H1 (cell line): ENCODE measurements at regions not wholly inside any gene's neighbourhood (a gene's known extent, or its start where the extent isn't known, plus 50 kb on each side); places are given as distances from the start of the nearest gene placed in this dataset.

ENCODE experiments used
- CTCF ChIA-PET: fragments of 300-600 bp; sonication (Branson Sonifier 250); formaldehyde crosslinking; loops from one replicate; lab custom pipeline; 2021; ENCODE audit not compliant: partially characterized antibody; lab: Charles Lee
- POLR2A ChIA-PET: fragments of 300-600 bp; sonication (Branson Sonifier 250); formaldehyde crosslinking; loops from one replicate; lab custom pipeline; 2021; ENCODE audit warnings: inconsistent platforms; ENCODE audit not compliant: partially characterized antibody; lab: Charles Lee
- DNase-seq, 2 experiments: peaks; one replicate each; pipeline versions ENCODE4 v3.0.0 to v3.0.0-alpha.2; 2010 to 2022; ENCODE audit warnings: low spot score in 2 of 2, low read depth in 1 of 2, mixed read lengths in 1 of 2
- FAIRE-seq: peaks from 2 replicates; lab custom pipeline; 2011; peaks lifted over from hg19 to GRCh38; lab: Jason Lieb, UNC
- H2AFZ ChIP-seq: 2 replicates; pipeline ENCODE4 v1.8.1; 2012; ENCODE audit warnings: low read length, inconsistent platforms
- H2AK5ac ChIP-seq: 2 replicates; pipeline ENCODE4 v1.6.1; 2013; ENCODE audit warnings: low read depth, low read length
- H2BK120ac ChIP-seq: replicated peaks from 2 replicates; pipeline ENCODE3; 2013; ENCODE audit warnings: low read depth, low read length, inconsistent platforms
- H2BK12ac ChIP-seq: 2 replicates; pipeline ENCODE4 v1.6.1; 2013; ENCODE audit warnings: low read depth, low read length
- H2BK15ac ChIP-seq: 2 replicates; pipeline ENCODE4 v1.6.1; 2013; ENCODE audit warnings: low read length
- H2BK20ac ChIP-seq: 2 replicates; pipeline ENCODE4 v1.6.1; 2013; ENCODE audit warnings: low read length
- H2BK5ac ChIP-seq: 2 replicates; pipeline ENCODE4 v1.6.1; 2013; ENCODE audit warnings: low read depth, low read length
- H3K14ac ChIP-seq: 2 replicates; pipeline ENCODE4 v1.6.1; 2013; ENCODE audit warnings: inconsistent platforms; ENCODE audit not compliant: insufficient read length
- H3K18ac ChIP-seq: 2 replicates; pipeline ENCODE4 v1.6.1; 2013; ENCODE audit warnings: low read length; ENCODE audit errors: extremely low read depth
- H3K23ac ChIP-seq: 2 replicates; pipeline ENCODE4 v1.6.1; 2013; ENCODE audit warnings: inconsistent platforms; ENCODE audit not compliant: insufficient read length
- H3K23me2 ChIP-seq: 2 replicates; pipeline ENCODE4 v1.6.1; 2013; ENCODE audit warnings: low read depth, low read length
- H3K27ac ChIP-seq: 2 replicates; pipeline ENCODE4 v1.6.1; 2011; ENCODE audit warnings: low read depth, low read length, inconsistent platforms
- H3K27me3 ChIP-seq, 4 experiments: replicated peaks in 1 of 4; 1 replicate in 1 of 4; 2 replicates in 3 of 4; pipeline versions ENCODE4 v1.6.1 to v1.8.1; 2011 to 2013; ENCODE audit warnings: low read length in 3 of 4, mild to moderate bottlenecking in 3 of 4, inconsistent platforms in 2 of 4, mixed read lengths in 2 of 4, moderate library complexity in 1 of 4; ENCODE audit not compliant: control insufficient read depth in 3 of 4, insufficient read depth in 3 of 4; ENCODE audit errors: extremely low read depth in 1 of 4
- H3K36me3 ChIP-seq, 4 experiments: 2 replicates each; pipeline versions ENCODE4 v1.6.1 to v1.8.1; 2011 to 2013; ENCODE audit warnings: mild to moderate bottlenecking in 4 of 4, low read length in 3 of 4, moderate library complexity in 2 of 4, control low read depth in 1 of 4, inconsistent platforms in 1 of 4; ENCODE audit not compliant: insufficient read depth in 4 of 4, control insufficient read depth in 2 of 4
- H3K4ac ChIP-seq: replicated peaks from 2 replicates; pipeline ENCODE3; 2013; ENCODE audit warnings: low read length, low read depth, mixed read lengths, inconsistent platforms; ENCODE audit not compliant: insufficient read length
- H3K4me1 ChIP-seq, 4 experiments: replicated peaks in 1 of 4; 1 replicate in 1 of 4; 2 replicates in 3 of 4; pipeline versions ENCODE4 v1.6.1 to v1.8.1; 2011 to 2013; ENCODE audit warnings: low read length in 3 of 4, inconsistent platforms in 2 of 4, mixed read lengths in 1 of 4; ENCODE audit not compliant: insufficient read depth in 4 of 4, control insufficient read depth in 3 of 4
- H3K4me2 ChIP-seq, 2 experiments: 2 replicates each; pipeline versions ENCODE4 v1.6.1 to v1.8.1; 2011 to 2013; ENCODE audit warnings: low read depth in 2 of 2, low read length in 2 of 2, control low read depth in 1 of 2, inconsistent platforms in 1 of 2, mild to moderate bottlenecking in 1 of 2; ENCODE audit not compliant: insufficient read depth in 1 of 2
- H3K4me3 ChIP-seq, 4 experiments: fragments of 200-600, 300-600 bp in 1 of 4; sonication (generic), shearing (Covaris generic), sonication (Bioruptor Twin) in 1 of 4; 2 replicates each; pipeline versions ENCODE4 v1.5.1 to v1.8.1; 2011 to 2016; ENCODE audit warnings: low read length in 4 of 4, low read depth in 3 of 4, control low read depth in 2 of 4, inconsistent platforms in 2 of 4, mild to moderate bottlenecking in 2 of 4, mixed read lengths in 1 of 4, moderate library complexity in 1 of 4; ENCODE audit not compliant: insufficient read depth in 2 of 4; ENCODE audit errors: extremely low read depth in 1 of 4
- H3K56ac ChIP-seq: replicated peaks from 2 replicates; pipeline ENCODE3; 2013; ENCODE audit warnings: low read depth, mild to moderate bottlenecking, mixed read lengths, low read length, inconsistent platforms; ENCODE audit not compliant: insufficient read length
- H3K79me1 ChIP-seq: 2 replicates; pipeline ENCODE4 v1.6.1; 2013; ENCODE audit warnings: low read depth, low read length, control low read depth
- H3K79me2 ChIP-seq, 2 experiments: 2 replicates each; pipeline versions ENCODE4 v1.6.1 to v1.8.1; 2012 to 2013; ENCODE audit warnings: low read length in 2 of 2, mild to moderate bottlenecking in 2 of 2, inconsistent platforms in 1 of 2; ENCODE audit not compliant: insufficient read depth in 2 of 2, control insufficient read depth in 1 of 2
- H3K9ac ChIP-seq, 4 experiments: replicated peaks in 1 of 4; 1 replicate in 1 of 4; 2 replicates in 3 of 4; pipeline versions ENCODE4 v1.6.1 to v1.8.1; 2011 to 2013; ENCODE audit warnings: low read depth in 3 of 4, low read length in 3 of 4, control low read depth in 2 of 4, mild to moderate bottlenecking in 2 of 4, moderate library complexity in 2 of 4, inconsistent platforms in 1 of 4; ENCODE audit errors: extremely low read depth in 1 of 4
- H3K9me3 ChIP-seq, 2 experiments: 2 replicates each; pipeline versions ENCODE4 v1.6.1 to v1.8.1; 2012 to 2013; ENCODE audit warnings: mild to moderate bottlenecking in 2 of 2, moderate library complexity in 2 of 2, control low read depth in 1 of 2, inconsistent platforms in 1 of 2, low read depth in 1 of 2, low read length in 1 of 2, mixed read lengths in 1 of 2; ENCODE audit not compliant: insufficient read depth in 2 of 2
- H4K20me1 ChIP-seq, 2 experiments: replicated peaks in 1 of 2; 2 replicates each; pipeline versions ENCODE3 to v1.8.1; 2011 to 2013; ENCODE audit warnings: inconsistent platforms in 2 of 2, low read length in 2 of 2, mild to moderate bottlenecking in 1 of 2; ENCODE audit not compliant: insufficient read depth in 2 of 2, control insufficient read depth in 1 of 2
- H4K5ac ChIP-seq: 2 replicates; pipeline ENCODE4 v1.6.1; 2013; ENCODE audit warnings: low read length, low read depth, mixed read lengths, inconsistent platforms; ENCODE audit not compliant: insufficient read length
- H4K8ac ChIP-seq: 2 replicates; pipeline ENCODE4 v1.8.0; 2013; ENCODE audit warnings: mild to moderate bottlenecking, moderate library complexity, low read length, inconsistent platforms; ENCODE audit not compliant: insufficient read depth; ENCODE audit errors: extremely low read depth
- H4K91ac ChIP-seq: replicated peaks from 2 replicates; pipeline ENCODE3; 2013; ENCODE audit warnings: low read length, mixed read lengths, inconsistent platforms; ENCODE audit not compliant: insufficient read length
- BACH1 ChIP-seq: IDR thresholded peaks from 2 replicates; pipeline ENCODE4 v1.6.1; 2012; ENCODE audit warnings: low read length, improper control_type of control experiment
- BCL11A ChIP-seq, 2 experiments: IDR thresholded peaks; one replicate each; pipeline ENCODE4 v1.6.1; 2011; ENCODE audit warnings: low read depth in 2 of 2, low read length in 2 of 2, mild to moderate bottlenecking in 2 of 2
- CBX5 ChIP-seq: fragments of 300-800, 300-1000 bp; sonication (generic); IDR thresholded peaks from 2 replicates; pipeline ENCODE4 v1.7.1; 2016; ENCODE audit warnings: antibody characterized with exemption, low read length, low read depth
- CBX8 ChIP-seq: fragments of 300-800, 300-1000 bp; sonication (generic); IDR thresholded peaks from 2 replicates; pipeline ENCODE4 v1.7.1; 2016; ENCODE audit warnings: low read depth, low read length, borderline replicate concordance
- CHD1 ChIP-seq: IDR thresholded peaks from 2 replicates; pipeline ENCODE4 v1.6.1; 2012; ENCODE audit warnings: low read depth, low read length, improper control_type of control experiment
- CREB1 ChIP-seq: IDR thresholded peaks from 2 replicates; pipeline ENCODE4 v1.6.1; 2012; ENCODE audit warnings: inconsistent platforms
- GTF2F1 ChIP-seq: IDR thresholded peaks from 2 replicates; pipeline ENCODE4 v1.6.1; 2012; ENCODE audit warnings: low read depth, low read length, improper control_type of control experiment, borderline replicate concordance
- JUN ChIP-seq: IDR thresholded peaks from 2 replicates; pipeline ENCODE4 v1.6.1; 2011; ENCODE audit warnings: low read depth, mild to moderate bottlenecking, improper control_type of control experiment, low read length
- PHF8 ChIP-seq: fragments of 200-600 bp; sonication (generic); conservative IDR thresholded peaks from 2 replicates; pipeline ENCODE4 v1.7.1; 2012; ENCODE audit warnings: low read depth, mild to moderate bottlenecking, inconsistent platforms, low read length, moderate library complexity
- SIRT6 ChIP-seq: IDR thresholded peaks from one replicate; pipeline ENCODE4 v1.7.1; 2012; ENCODE audit warnings: low read length, inconsistent platforms
- SP4 ChIP-seq: IDR thresholded peaks from 2 replicates; pipeline ENCODE4 v1.6.1; 2012; ENCODE audit warnings: low read length, inconsistent platforms
- TEAD4 ChIP-seq: IDR thresholded peaks from 2 replicates; pipeline ENCODE4 v1.6.1; 2012; ENCODE audit warnings: low read depth, low read length, inconsistent platforms, mixed read lengths
- ZNF274 ChIP-seq: IDR thresholded peaks from 2 replicates; pipeline ENCODE4 v1.7.0; 2012; ENCODE audit warnings: low read length, borderline replicate concordance; ENCODE audit errors: extremely low read depth
- WGBS, 2 experiments: shearing (Covaris generic) in 1 of 2; methylation state at CpG; one replicate each; pipeline versions ENCODE4 v1.1.6 to v1.1.7; 2013 to 2015; ENCODE audit warnings: low lambda C conversion rate in 2 of 2, mixed read lengths in 2 of 2, inconsistent platforms in 1 of 2, low coverage in 1 of 2, missing lambda C conversion rate in 1 of 2; ENCODE audit not compliant: insufficient replicate concordance in 2 of 2, insufficient coverage in 1 of 2, insufficient read length in 1 of 2; ENCODE audit errors: extremely low coverage in 1 of 2, missing lambda C conversion rate in 1 of 2; 5-methylcytosine and 5-hydroxymethylcytosine counted together
- TF ChIP-seq, protein P1 (sequence below): IDR thresholded peaks from 2 replicates; pipeline ENCODE4 v1.6.1; 2012; ENCODE audit warnings: low read length, inconsistent platforms

DNA sequence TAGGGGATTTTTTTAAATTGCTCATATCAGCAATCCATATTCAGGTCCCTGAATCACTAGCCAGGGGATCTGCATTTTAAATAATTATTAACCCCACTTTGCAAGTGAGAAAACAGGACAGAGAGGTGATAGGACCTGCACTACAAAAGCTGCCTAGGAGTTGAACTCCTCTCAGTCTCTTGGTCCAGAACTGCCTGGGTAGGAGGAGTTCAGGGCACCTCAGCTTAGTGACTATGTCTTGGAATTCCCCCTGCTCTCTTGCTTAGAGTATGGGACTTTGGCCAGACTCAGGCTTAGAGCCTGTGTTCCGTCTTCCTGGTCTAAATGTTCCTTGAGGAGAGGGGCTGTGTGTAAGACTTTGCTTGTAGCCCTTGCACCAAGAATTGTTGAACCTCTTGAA is 68.2 kb upstream of the WSCD2 start:
- WGBS, 2 experiments = 90% methylated on average over 1 of the region's 1 CpG; no CpG with 5 or more reads in 1 of the 2 experiments
- no peaks in the 10 kb centered on the region; a peak in 2 of 7 replicates for H3K27me3 ChIP-seq
- no peaks in the 10 kb centered on the region for H3K79me1 ChIP-seq
- H3K9ac ChIP-seq = no peak overlapping the region
- H4K91ac ChIP-seq = no peak overlapping the region
- no peaks in the 10 kb centered on the region; a peak in 1 of 7 replicates for H3K4me1 ChIP-seq
- POLR2A ChIA-PET = interaction anchor here (0.6 kb wide), 1 partner anchor 18 kb away, joined by 4 read pairs; no protein-coding TSS in a partner anchor
- no peak overlapping the region for H3K4me3 ChIP-seq
- H2BK12ac ChIP-seq = no peak overlapping the region
- H2AK5ac ChIP-seq = no peak overlapping the region
- H2BK120ac ChIP-seq = no peak overlapping the region
- no peak overlapping the region for H3K18ac ChIP-seq
- H2BK5ac ChIP-seq = no peak overlapping the region
- no peak overlapping the region for H3K23ac ChIP-seq
- H3K27ac ChIP-seq = no peak overlapping the region
- no peak overlapping the region for H3K4me2 ChIP-seq
- no peaks in the 10 kb centered on the region for H3K23me2 ChIP-seq
- CTCF ChIA-PET = interaction anchor here (0.6 to 3.1 kb wide), 8 partner anchors 20 to 466 kb away, joined by 3 to 8 read pairs (median 4); no protein-coding TSS in a partner anchor
- FAIRE-seq (no peak), DNase-seq (no peak)
- no peaks in the 10 kb centered on the region for H3K9me3 ChIP-seq
- no peak overlapping the region for H3K4ac ChIP-seq
- no peak overlapping the region for H2BK15ac ChIP-seq
- no peak overlapping the region for H3K56ac ChIP-seq
- no peak overlapping the region for H2AFZ ChIP-seq
- no peaks in the 10 kb centered on the region for H3K79me2 ChIP-seq
- H2BK20ac ChIP-seq = no peak overlapping the region
- H4K5ac ChIP-seq = no peak overlapping the region
- H4K8ac ChIP-seq = no peak overlapping the region
- H3K14ac ChIP-seq = no peak overlapping the region
- no peaks in the 10 kb centered on the region for H3K36me3 ChIP-seq
- no peaks in the 10 kb centered on the region for H4K20me1 ChIP-seq
- TF ChIP-seq CBX8 (no peak), BCL11A (IDR thresholded peaks at IDR 0.05; ENCODE audit: low read depth in 2 of 2, low read length in 2 of 2) (no peak), CREB1 (no peak), BACH1 (no peak), SIRT6 (no peak), PHF8 (no peak), ZNF274 (no peak), GTF2F1 (no peak), CBX5 (no peak), JUN (no peak), TEAD4 (no peak), SP4 (no peak), CHD1 (no peak)
- TF ChIP-seq, protein P1, sequence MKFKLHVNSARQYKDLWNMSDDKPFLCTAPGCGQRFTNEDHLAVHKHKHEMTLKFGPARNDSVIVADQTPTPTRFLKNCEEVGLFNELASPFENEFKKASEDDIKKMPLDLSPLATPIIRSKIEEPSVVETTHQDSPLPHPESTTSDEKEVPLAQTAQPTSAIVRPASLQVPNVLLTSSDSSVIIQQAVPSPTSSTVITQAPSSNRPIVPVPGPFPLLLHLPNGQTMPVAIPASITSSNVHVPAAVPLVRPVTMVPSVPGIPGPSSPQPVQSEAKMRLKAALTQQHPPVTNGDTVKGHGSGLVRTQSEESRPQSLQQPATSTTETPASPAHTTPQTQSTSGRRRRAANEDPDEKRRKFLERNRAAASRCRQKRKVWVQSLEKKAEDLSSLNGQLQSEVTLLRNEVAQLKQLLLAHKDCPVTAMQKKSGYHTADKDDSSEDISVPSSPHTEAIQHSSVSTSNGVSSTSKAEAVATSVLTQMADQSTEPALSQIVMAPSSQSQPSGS = no peak
